Activated CD4-positive, alpha-beta T cell treated with anti-CD3 and anti-CD28 coated beads for 24 hours (primary cell): ENCODE measurements at regions not wholly inside any gene's neighbourhood (a gene's known extent, or its start where the extent isn't known, plus 50 kb on each side); places are given as distances from the start of the nearest gene placed in this dataset.

ENCODE experiments used
- DNase-seq, 2 donors: peaks; one replicate each; pipeline ENCODE4 v3.0.0-alpha.2; 2020; ENCODE audit warnings: low read depth in 2 of 2

DNA sequence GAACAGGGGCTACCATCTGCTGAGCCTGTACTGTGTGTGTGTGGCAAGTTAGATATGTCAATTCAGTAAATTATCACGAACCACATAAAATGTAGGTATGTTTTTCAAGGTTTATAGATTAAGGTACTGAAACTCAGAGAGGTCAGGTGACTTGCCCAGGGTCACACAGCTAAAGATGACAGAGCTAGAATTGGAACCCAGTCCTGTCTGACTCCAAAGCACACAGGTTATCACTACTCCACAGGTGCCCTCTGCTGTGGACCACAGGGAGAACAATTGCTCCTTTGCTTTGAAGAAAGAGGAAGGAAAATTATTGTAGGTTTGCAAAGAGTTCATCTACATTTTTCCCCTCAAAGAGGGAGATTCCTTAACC, 229.7 kb upstream of the AGAP1 start:
- no peak for DNase-seq

DNA sequence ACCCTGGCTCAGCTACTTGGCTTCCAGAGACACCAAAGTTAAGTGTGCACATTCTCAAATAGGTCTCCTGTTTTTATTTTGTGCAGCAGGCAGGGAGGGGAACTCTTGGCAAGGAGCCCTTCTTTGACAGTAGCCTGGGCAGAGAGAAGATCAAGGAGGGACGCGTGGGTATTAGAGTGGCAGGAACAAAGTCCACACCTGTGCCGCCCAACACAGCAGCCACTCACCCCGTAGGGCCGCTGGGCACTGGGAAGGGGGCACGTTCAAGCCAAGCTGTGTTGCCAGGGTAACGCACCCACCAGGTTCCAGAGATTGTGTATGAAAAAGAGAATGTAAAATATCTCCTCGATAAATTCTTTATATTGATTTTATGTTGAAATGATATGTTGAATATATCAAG, 229.3 kb upstream of the AGAP1 start:
- DNase-seq = no peak

DNA sequence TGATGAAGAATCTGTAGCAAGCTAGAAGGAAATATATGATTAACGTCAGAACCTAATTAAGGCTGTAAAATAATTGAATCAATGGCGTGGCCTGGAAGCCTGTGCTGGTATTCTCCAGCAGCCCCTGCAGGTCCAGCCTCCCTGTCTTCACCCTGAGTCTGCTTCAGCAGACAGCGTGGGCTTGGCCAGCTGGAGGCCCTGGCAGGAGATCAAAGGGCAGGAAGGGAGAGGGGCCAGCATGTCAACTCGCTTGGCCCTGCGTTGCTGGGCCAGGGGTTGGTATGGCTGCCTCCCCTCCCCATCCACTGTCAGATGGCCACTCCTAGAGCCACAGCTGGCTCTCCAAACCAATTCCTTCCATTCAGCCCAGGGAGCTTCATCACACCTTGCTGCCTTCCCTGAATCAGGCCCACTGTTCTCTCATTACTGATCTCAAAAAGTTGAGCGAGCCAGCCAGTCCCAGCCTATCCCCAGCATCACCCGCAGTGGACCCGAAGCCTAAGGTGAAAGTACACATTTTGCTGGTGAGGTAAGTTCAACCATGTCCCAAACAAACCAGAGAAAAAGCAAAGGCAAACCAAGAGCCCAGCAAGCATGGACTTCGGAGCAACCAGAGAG, 228.4 kb upstream of the AGAP1 start:
- DNase-seq = no peak

DNA sequence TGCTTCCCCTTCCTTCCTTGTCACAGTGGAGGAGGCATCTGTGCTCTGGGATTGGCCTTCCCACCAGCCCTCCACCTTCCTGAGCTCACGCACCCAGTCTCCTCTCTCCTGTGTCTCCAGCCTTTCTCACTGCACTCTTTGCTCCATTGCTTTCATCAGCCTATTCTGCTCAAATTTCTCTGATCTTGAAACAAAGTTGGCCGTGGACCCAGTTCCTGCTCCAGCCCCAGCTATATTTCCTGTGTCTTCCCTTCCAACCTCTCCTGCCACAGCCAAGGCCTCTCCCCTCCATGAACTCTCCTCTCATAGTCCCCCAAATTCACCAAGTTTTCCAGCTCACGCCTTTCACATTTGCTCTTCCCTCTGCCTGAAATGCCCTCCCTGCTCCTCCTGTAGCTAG, 226.6 kb upstream of the AGAP1 start:
- DNase-seq = no peak

DNA sequence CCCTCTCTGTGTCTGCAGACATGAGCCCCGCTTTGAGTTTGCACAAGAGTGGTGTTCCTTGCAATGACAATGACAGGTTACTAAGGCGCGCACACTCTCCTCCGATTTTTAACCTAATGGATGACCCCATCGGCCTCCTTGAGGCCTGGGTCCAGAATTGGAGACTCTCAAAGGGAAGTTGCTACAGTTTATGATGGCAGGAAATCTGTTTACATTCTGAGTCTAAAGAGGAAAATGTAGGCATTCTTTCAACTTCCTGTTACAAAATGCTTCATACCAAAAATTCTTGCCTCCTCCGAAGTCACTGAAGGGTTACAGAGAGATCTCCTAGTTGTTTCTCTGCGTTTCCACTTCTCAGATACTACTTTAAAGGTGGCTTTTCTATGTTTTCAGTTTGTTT, 225.3 kb upstream of the AGAP1 start:
- DNase-seq = no peak

DNA sequence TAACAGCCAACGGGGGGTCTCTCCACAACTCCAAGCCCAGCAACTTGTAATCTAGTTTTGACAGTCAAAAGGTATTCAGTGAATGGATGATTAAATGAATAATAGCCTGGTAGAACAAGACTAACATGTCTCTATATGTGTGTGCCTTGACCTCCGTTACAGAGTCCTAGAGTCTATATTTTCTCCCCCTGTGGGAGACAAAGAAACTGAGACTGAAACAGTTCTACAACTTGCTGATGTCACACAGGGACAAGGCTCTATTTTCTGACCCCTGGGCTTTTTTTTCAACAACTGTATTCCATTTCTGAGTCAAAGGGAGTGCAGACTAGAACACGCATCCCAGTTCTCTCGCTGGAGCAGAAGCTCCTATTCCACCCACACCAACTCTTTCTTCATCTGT, 223.6 kb upstream of the AGAP1 start:
- DNase-seq = no peak

DNA sequence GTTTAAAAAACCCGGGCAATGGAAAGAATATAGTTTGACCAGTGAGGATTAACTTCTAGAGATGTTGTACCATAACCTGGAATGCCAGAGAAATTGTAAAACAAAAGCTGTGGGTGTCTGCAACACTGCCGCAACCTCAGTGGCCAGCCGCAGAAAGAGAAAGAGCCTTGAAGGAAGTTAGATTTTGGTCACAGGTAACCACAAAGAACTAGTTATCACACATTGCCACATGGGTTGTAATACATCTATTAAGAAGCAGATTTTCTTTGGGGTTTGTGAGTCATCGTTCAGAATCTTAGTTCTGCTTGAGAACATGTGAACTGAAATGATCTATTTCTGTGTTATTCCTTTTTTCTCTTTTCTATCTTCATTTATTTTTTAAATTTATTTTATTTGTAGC, 222.9 kb upstream of the AGAP1 start:
- peak in 1 of 2 donors; percentile 39 for DNase-seq

DNA sequence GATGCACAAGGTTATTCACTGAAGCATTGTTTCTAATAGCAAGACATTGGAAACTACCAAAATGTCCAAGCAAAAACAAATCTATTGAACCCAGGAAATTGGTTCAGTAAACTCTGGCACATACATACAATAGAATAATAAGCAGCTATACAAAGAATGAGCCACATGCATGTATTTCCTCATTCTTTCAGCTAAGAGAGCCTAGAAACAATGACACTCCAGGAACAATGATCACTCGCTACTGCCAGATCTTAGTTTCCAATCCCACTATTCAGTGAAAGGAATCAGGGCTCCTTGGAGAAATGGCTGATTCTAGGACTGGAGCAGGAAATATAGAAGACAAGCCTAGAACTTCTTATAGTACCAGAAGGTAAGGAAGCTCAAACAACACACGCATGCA, 221.9 kb upstream of the AGAP1 start:
- no peak for DNase-seq

DNA sequence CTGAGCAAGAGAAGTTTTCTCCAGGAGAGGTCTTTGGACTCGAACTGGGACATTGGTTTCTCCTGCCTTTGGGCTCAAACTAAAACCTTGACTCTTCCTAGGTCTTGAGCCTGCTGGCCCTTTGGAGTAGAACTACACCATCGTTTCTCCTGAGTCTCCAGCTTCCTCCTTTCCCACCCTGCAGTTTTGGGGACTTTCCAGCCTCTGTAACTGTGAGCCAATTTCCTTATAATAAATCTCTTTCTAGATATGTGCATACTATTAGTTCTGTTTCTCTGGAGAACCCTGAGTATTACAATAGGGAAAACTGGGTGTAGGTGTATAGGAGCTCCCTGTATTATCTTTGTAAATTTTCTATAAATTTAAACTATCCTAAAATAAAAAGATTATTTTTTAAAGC, 219.8 kb upstream of the AGAP1 start:
- DNase-seq = no peak

DNA sequence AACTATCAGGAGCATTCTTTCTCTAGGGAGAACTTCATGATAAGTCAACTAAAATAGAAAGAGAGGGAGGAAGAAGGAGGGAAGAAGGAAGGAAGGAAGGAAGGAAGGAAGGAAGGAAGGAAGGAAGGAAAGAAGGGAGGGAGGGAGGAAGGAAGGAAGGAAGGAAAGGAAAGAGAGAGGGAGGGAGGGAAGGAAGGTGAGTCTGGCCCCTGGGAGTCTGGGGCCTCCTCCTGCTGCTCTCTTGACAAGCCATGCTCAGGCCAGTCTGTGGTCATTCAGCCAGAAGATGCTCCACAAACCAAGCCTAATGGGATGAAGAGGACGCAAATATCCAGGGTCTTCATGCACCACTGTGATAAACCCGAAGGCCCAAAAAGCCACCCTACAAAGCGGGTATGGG, 216.4 kb upstream of the AGAP1 start:
- DNase-seq = no peak

DNA sequence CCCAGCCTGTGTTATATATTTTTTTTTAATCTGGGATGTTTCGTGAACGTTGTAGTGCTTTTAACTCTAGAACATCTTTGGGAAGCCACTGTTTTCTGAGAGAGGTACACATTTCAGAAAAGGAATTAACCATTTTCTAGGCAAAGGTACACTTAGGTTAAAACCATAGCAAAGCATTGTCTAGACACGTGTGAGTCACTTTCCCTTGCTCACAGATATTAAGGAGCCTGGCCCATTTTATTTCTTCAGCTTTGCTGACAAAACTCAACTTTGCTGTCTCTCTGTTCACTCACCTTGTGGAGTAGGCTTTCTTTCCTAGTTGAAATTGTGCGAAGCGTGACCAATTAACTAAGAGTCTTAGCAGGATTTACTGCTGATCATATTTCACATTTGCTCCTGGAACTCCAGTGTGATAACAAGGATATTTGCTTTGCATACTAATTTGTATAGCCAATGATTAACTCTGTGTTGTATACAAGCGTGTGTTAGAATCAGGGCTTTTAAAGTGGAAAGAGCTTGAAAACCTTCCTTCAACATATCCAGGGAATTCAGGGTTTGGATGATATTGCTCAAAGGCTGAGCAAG, 215.0 kb upstream of the AGAP1 start:
- no peak for DNase-seq

DNA sequence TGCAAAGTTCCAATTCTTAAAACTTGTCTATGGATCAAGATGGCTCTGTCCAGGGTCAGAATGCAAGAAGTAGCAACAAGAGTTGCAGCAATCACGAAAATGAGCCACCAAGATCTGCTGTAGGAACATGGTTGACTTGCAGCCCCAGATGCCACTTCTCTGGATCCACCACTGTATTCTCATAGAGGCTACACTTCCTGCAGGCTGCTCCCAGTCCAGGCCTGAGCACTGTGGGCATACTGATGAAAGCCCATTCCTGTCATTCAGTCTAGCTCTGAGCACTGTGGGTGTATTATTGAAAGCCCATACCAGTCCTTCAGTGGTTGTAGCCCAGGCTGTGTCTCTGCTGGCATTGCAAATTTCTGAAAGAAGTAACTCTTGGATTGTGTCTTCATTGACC, 213.9 kb upstream of the AGAP1 start:
- no peak for DNase-seq

DNA sequence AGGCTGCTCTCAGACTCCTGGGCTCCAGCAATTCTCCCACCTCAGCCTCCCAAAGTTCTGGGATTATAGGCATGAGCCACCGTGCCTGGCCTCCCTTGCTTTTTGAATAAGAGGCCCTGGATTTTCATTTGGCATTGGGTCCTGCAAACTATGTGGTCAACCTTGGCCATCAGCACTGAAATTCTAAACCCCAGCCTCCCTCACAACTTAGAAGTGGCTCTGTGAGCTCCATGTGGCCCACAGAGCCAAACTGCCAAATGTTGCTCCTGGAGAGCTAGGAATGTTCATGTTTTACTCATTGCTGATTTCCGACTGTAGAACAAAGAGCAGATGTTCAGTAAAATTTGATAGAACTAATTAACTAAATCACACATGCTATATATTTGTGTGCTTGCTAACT, 210.6 kb upstream of the AGAP1 start:
- DNase-seq = no peak

DNA sequence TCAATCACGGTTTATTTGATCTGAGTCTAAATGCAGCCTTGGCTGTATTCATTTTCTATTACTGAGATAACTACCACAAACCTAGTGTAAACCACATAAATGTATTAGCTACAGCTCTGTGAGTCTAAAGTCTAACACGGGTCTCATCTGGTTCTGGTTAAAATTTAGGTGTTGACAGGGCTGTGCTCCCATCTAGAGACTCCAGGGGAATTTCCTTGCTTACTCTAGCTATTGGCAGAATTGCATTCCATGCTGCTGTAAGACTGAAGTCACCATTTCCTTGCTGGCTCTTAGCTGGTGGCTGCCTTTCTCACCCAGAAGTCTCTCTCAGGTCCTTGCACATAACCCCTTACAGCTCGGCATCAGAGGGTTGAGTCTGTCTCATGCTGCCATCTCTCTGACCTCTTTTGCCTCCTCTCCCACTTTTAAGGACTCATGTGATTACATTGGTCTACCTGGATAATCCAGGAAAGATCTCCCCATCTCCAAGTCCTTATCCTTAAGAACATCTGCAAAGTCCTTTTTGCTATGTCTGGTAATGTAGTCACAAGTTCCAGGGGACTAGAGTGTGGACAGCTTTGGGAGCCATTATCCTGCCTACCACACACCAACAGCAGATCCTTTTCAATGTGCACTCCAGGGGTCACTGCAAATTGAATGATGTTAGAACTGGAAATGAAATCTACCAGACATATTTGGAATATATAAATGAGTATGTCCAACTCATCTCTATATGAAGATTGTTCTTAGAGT, 207.0 kb upstream of the AGAP1 start:
- no peak for DNase-seq

DNA sequence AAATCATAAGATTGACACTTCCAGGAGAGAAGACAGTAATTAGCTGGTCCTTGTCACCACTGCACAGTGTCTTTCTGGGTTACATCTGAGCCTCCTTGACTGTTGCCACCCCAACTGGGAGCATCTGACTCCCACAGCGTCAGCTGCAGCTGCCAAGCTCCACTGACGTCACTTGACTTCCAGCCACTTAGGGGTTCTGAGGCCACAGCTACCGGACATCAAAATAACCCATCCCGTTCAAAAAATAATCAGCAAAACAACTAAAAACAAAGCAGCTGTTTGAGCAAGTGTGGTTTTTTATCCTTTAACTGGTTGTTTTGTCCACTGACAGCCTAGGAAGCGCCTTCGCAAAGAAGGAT, 206.5 kb upstream of the AGAP1 start:
- no peak for DNase-seq

DNA sequence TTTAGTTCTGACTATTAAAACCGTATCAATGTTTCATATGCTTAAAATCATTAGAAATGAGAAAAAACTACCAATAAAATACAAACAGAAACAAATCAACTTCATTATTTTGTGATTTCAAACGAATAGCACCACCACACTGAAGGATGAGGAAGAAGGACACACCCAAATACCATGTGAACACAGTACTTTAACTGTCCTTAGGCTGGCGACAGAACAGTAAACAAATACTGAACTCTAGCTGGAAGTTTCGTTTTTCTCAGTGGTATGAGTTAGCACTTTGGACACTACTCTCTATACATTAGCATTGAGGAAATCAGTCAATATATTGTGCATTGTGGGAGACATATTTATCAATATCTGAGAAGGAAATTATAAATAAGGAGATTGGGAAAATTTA, 202.4 kb upstream of the AGAP1 start:
- no peak for DNase-seq

DNA sequence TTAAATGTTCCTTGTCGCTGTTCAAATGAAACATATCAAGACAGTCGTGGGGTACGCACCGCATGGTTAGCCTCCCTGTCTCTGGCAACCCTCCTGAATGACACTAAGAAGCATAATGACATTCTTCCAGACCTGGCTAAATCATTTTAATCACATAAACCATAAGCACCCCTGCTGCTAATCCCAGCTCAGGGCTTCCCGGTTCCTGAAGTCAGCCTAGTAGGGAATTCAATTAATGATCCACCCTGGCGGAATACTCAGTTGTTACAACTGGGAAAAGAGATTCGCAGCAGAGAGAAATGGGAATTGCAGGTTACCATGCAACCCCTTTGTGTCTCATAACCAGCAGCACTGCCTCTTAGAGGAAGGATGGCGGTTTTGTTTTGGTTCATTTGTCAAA, 200.8 kb upstream of the AGAP1 start:
- DNase-seq = no peak

DNA sequence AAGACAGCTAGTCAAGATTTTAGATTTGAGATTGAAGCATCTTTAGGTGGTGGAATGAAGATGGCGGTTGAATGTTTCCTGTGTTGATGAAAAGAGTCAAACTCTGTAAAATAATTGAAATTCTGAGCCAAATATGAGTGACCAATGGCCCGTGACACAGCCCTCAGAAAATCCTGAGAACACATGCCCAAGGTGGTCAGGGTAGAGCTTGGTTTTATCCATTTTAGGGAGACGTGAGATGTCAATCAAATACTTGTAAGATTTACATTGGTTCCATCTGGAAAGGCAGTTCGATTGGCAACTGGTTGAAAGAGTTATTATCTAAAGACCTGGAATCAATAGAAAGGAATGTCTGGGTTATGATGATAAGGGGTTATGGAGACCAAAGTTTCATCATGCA, 198.0 kb upstream of the AGAP1 start:
- no peak for DNase-seq

DNA sequence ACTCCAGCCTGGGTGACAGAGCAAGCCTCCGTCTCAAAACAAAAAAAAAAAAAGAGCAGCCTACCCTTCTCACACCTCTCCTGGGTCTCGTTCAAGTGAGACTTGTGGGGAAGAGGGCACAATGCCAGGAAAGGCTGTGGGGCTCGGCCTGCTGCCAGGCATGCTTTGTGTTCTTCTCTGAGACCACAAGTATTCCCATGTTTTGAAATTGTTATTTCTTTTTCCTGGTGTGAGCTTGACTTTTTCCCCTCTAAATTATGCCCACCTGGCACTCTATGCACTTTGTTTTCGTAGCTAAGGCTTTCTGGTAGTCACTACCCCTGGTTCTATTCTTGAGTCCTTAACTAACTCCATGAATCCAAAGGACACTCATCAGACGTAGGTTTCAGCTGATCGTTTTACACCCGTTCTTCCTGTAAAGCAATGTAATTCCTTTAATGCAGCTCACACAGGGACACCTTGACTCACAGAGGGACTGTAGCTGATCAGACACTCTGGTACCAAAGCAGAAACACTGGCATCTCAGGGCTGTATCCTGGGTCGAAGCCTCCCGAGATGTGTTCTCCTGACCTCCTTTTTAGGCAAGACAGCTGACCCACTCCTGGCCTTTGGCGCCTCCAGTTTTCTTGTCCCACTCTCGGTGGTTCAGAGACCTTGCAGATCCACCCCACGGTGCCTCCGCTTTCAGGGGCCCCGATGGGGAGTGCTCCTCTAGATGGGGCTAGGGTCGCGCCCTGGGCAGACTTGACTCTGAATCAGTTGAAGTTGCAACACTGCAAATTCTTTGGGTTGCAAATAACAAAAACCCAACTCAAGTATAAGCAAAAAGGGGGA, 193.3 kb upstream of the AGAP1 start:
- DNase-seq = no peak

DNA sequence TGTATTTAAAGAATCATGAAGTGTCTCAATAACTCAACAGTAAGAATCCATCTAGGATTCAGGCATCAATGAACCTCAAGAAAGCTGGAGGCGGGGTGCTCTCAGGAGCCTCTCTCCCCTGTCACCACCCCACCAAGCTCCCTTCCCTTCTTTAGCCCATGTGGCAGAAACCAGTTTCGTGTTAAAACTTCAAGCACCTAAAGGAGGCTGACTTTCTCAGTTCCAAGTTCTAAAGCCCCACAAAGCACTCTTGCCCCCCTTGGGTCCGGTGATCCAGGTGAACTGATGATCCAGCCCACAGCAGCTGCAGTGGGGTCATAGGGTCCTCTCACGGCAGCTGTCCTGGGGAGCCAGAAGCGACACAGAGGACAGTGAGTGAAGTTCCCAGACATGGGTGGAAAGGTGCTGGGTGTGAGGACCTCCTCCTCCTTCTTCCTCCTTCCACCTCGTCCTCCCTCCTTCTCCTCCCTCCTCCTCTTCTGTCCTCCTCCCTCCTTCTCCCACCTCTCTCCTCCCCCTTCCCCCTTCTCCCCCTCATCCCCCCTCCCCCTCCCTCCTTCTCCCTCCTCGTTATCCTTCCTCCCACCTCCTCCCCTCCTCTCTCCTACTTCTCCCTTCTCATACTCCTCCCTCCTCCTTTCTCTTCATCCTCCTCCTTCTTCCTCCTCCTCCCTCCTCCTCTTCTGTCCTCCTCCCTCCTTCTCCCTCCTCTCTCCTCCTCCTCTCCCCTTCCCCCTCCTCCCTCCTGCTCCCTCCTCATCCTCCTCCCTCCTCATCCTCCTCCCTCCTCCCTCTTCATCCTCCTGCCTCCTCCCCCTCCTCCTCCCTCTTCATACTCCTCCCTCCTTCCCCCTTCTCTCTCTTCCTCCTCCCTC, 192.4 kb upstream of the AGAP1 start:
- DNase-seq = no peak

DNA sequence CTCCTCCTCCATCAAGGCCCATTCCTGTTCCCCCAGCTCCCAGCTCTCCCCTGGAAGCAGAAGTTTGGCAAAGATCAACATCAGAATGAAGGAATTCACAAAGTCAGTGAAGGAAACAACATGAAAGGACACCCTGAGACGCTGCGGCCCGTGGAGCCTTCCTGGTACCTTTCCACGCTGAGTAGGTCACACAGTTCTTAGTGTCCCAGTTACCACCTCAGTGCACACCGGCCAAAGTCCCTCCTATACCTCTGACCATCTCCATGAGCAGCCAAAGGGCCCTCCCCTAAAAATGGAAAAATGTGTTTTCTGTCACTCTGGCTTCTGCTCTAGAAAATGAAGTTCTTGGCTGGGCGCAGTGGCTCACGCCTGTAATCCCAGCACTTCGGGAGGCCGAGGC, 191.6 kb upstream of the AGAP1 start:
- DNase-seq = no peak
